CD8-positive, alpha-beta memory T cell (primary cell): ENCODE measurements at regions not wholly inside any gene's neighbourhood (a gene's known extent, or its start where the extent isn't known, plus 50 kb on each side); places are given as distances from the start of the nearest gene placed in this dataset.

Experiments used
- CTCF ChIA-PET: fragments of 350-600 bp; sonication (Branson Sonifier 250); formaldehyde crosslinking; loops from one replicate; lab custom pipeline; 2021; ENCODE audit warnings: antibody characterized with exemption; lab: Charles Lee
- POLR2A ChIA-PET: fragments of 350-600 bp; sonication (Branson Sonifier 250); formaldehyde crosslinking; loops from one replicate; lab custom pipeline; 2021; ENCODE audit warnings: antibody characterized with exemption; lab: Charles Lee
- DNase-seq, 5 donors: peaks; one replicate each; pipeline versions ENCODE4 v3.0.0 to v3.0.0-alpha.2; 2020 to 2022; ENCODE audit warnings: mixed read lengths in 1 of 5
- H3K27ac ChIP-seq: one replicate; pipeline ENCODE4 v1.7.0; 2013; ENCODE audit warnings: low read depth, mild to moderate bottlenecking, low read length, moderate library complexity
- H3K27me3 ChIP-seq: 2 replicates; pipeline ENCODE4 v1.7.0; 2013; ENCODE audit warnings: low read length, mild to moderate bottlenecking; ENCODE audit not compliant: insufficient read depth, poor library complexity, severe bottlenecking
- H3K36me3 ChIP-seq: 2 replicates; pipeline ENCODE4 v1.7.0; 2013; ENCODE audit warnings: mild to moderate bottlenecking, low read length, moderate library complexity; ENCODE audit not compliant: insufficient read depth
- H3K4me1 ChIP-seq: 2 replicates; pipeline ENCODE4 v1.7.0; 2013; ENCODE audit warnings: mild to moderate bottlenecking, low read length, moderate library complexity; ENCODE audit not compliant: insufficient read depth
- H3K4me3 ChIP-seq: 2 replicates; pipeline ENCODE4 v1.7.0; 2013; ENCODE audit warnings: mild to moderate bottlenecking, low read length
- H3K9me3 ChIP-seq: 2 replicates; pipeline ENCODE4 v1.7.0; 2013; ENCODE audit warnings: mild to moderate bottlenecking, low read length
- H3K27ac Mint-ChIP-seq, 8 donors: one replicate each; pipeline ENCODE4 v1.8.0; 2020 to 2021; ENCODE audit warnings: mixed read lengths in 8 of 8, mild to moderate bottlenecking in 6 of 8, inconsistent platforms in 3 of 8, moderate library complexity in 3 of 8
- H3K27me3 Mint-ChIP-seq, 2 donors: one replicate each; pipeline ENCODE4 v1.8.0; 2020 to 2021; ENCODE audit warnings: mixed read lengths in 2 of 2, mild to moderate bottlenecking in 1 of 2, moderate library complexity in 1 of 2
- H3K36me3 Mint-ChIP-seq, 3 donors: one replicate each; pipeline ENCODE4 v1.8.0; 2020 to 2021; ENCODE audit warnings: mixed read lengths in 3 of 3, inconsistent platforms in 1 of 3, mild to moderate bottlenecking in 1 of 3
- H3K4me1 Mint-ChIP-seq, 3 donors: one replicate each; pipeline ENCODE4 v1.8.0; 2020 to 2021; ENCODE audit warnings: mixed read lengths in 3 of 3, inconsistent platforms in 1 of 3, mild to moderate bottlenecking in 1 of 3
- H3K4me3 Mint-ChIP-seq, 7 donors: one replicate each; pipeline ENCODE4 v1.8.0; 2020 to 2021; ENCODE audit warnings: mixed read lengths in 7 of 7, mild to moderate bottlenecking in 6 of 7, moderate library complexity in 4 of 7, inconsistent platforms in 2 of 7
- H3K9me3 Mint-ChIP-seq, 5 donors: one replicate each; pipeline ENCODE4 v1.8.0; 2020 to 2022; ENCODE audit warnings: mixed read lengths in 5 of 5, mild to moderate bottlenecking in 3 of 5, moderate library complexity in 2 of 5, inconsistent platforms in 1 of 5

- H3K4me1 Mint-ChIP-seq = no peaks in the 10 kb centered on the region
- Histone ChIP-seq H3K27ac (no peak overlapping the region), H3K9me3 (no peaks in the 10 kb centered on the region), H3K4me3 (no peak overlapping the region), H3K4me1 (no peaks in the 10 kb centered on the region), H3K36me3 (no peaks in the 10 kb centered on the region), H3K27me3 (no peaks in the 10 kb centered on the region)
- H3K4me3 Mint-ChIP-seq = no peak overlapping the region
- no peaks in the 10 kb centered on the region for H3K36me3 Mint-ChIP-seq
- ChIA-PET CTCF (no interaction called here), POLR2A (no interaction called here)
- no peaks in the 10 kb centered on the region for H3K27me3 Mint-ChIP-seq
- H3K27ac Mint-ChIP-seq = no peak overlapping the region
- peaks cover 15 to 40% (median 23%) of the 10 kb centered on the region in 5 donors for H3K9me3 Mint-ChIP-seq
- DNase-seq = no peak
Measured at GRCh38 chr1:105533996-105534395, 1522.5 kb upstream of the PRMT6 start.

GRCh38 chr1:105544475-105544874 lies 1512.0 kb upstream of the PRMT6 start:
- no peaks in the 10 kb centered on the region for H3K36me3 ChIP-seq
- Mint-ChIP-seq H3K9me3 (peaks cover 0 to 24% (median 12%) of the 10 kb centered on the region in 5 donors), H3K4me3 (no peak overlapping the region), H3K36me3 (no peaks in the 10 kb centered on the region), H3K27me3 (no peaks in the 10 kb centered on the region), H3K27ac (no peak overlapping the region), H3K4me1 (no peaks in the 10 kb centered on the region)
- POLR2A ChIA-PET = no interaction called here
- no peaks in the 10 kb centered on the region for H3K4me1 ChIP-seq
- H3K27me3 ChIP-seq = no peaks in the 10 kb centered on the region
- no peaks in the 10 kb centered on the region for H3K9me3 ChIP-seq
- CTCF ChIA-PET = no interaction called here
- H3K4me3 ChIP-seq = no peak overlapping the region
- H3K27ac ChIP-seq = no peak overlapping the region
- DNase-seq = no peak

GRCh38 chr1:105556266-105556665 lies 1500.2 kb upstream of the PRMT6 start:
- DNase-seq = no peak
- no peak overlapping the region for H3K27ac Mint-ChIP-seq
- no peaks in the 10 kb centered on the region for H3K27me3 Mint-ChIP-seq
- H3K4me3 ChIP-seq = no peak overlapping the region
- no peaks in the 10 kb centered on the region for H3K36me3 ChIP-seq
- H3K4me1 Mint-ChIP-seq = no peaks in the 10 kb centered on the region
- no peaks in the 10 kb centered on the region for H3K9me3 ChIP-seq
- ChIA-PET CTCF (no interaction called here), POLR2A (no interaction called here)
- peaks cover 3 to 24% (median 8%) of the 10 kb centered on the region in 5 donors for H3K9me3 Mint-ChIP-seq
- H3K4me1 ChIP-seq = no peaks in the 10 kb centered on the region
- H3K27me3 ChIP-seq = no peaks in the 10 kb centered on the region
- H3K27ac ChIP-seq = no peak overlapping the region
- no peak overlapping the region for H3K4me3 Mint-ChIP-seq
- no peaks in the 10 kb centered on the region for H3K36me3 Mint-ChIP-seq

- no peak for DNase-seq
- H3K4me1 ChIP-seq = no peaks in the 10 kb centered on the region
- ChIA-PET POLR2A (no interaction called here), CTCF (no interaction called here)
- no peaks in the 10 kb centered on the region for H3K27me3 ChIP-seq
- H3K36me3 ChIP-seq = no peaks in the 10 kb centered on the region
- no peaks in the 10 kb centered on the region for H3K4me1 Mint-ChIP-seq
- no peak overlapping the region for H3K27ac Mint-ChIP-seq
- no peaks in the 10 kb centered on the region for H3K36me3 Mint-ChIP-seq
- no peaks in the 10 kb centered on the region for H3K27me3 Mint-ChIP-seq
- no peak overlapping the region for H3K4me3 Mint-ChIP-seq
- H3K4me3 ChIP-seq = no peak overlapping the region
- no peak overlapping the region for H3K27ac ChIP-seq
- no peaks in the 10 kb centered on the region for H3K9me3 ChIP-seq
- H3K9me3 Mint-ChIP-seq = peaks cover 1 to 33% (median 7%) of the 10 kb centered on the region in 5 donors
Measured at GRCh38 chr1:105558023-105558422, 1498.5 kb upstream of the PRMT6 start.

- no peaks in the 10 kb centered on the region for H3K27me3 Mint-ChIP-seq
- H3K27ac Mint-ChIP-seq = no peak overlapping the region
- no peaks in the 10 kb centered on the region for H3K27me3 ChIP-seq
- DNase-seq = no peak
- H3K4me3 Mint-ChIP-seq = no peak overlapping the region
- H3K36me3 Mint-ChIP-seq = no peaks in the 10 kb centered on the region
- H3K4me3 ChIP-seq = no peak overlapping the region
- ChIA-PET POLR2A (no interaction called here), CTCF (no interaction called here)
- no peaks in the 10 kb centered on the region for H3K4me1 Mint-ChIP-seq
- H3K36me3 ChIP-seq = no peaks in the 10 kb centered on the region
- H3K9me3 Mint-ChIP-seq = peaks cover 2 to 27% (median 6%) of the 10 kb centered on the region in 5 donors
- H3K9me3 ChIP-seq = no peaks in the 10 kb centered on the region
- no peak overlapping the region for H3K27ac ChIP-seq
- no peaks in the 10 kb centered on the region for H3K4me1 ChIP-seq
Measured at GRCh38 chr1:105565006-105565405, 1491.5 kb upstream of the PRMT6 start.

GRCh38 chr1:105585791-105586190 lies 1470.7 kb upstream of the PRMT6 start:
- H3K36me3 ChIP-seq = no peaks in the 10 kb centered on the region
- H3K9me3 ChIP-seq = no peaks in the 10 kb centered on the region
- Mint-ChIP-seq H3K27me3 (no peaks in the 10 kb centered on the region), H3K4me1 (no peaks in the 10 kb centered on the region), H3K4me3 (no peak overlapping the region), H3K27ac (no peak overlapping the region), H3K36me3 (no peaks in the 10 kb centered on the region), H3K9me3 (peaks cover 4 to 36% (median 9%) of the 10 kb centered on the region in 5 donors)
- no peak for DNase-seq
- no peaks in the 10 kb centered on the region for H3K4me1 ChIP-seq
- CTCF ChIA-PET = no interaction called here
- H3K4me3 ChIP-seq = no peak overlapping the region
- no peaks in the 10 kb centered on the region for H3K27me3 ChIP-seq
- H3K27ac ChIP-seq = no peak overlapping the region
- POLR2A ChIA-PET = no interaction called here

GRCh38 chr1:105591681-105592080 lies 1464.8 kb upstream of the PRMT6 start:
- Histone ChIP-seq H3K4me1 (no peaks in the 10 kb centered on the region), H3K27ac (no peak overlapping the region), H3K36me3 (no peaks in the 10 kb centered on the region), H3K4me3 (no peak overlapping the region), H3K9me3 (no peaks in the 10 kb centered on the region), H3K27me3 (no peaks in the 10 kb centered on the region)
- Mint-ChIP-seq H3K36me3 (no peaks in the 10 kb centered on the region), H3K27me3 (no peaks in the 10 kb centered on the region), H3K27ac (no peak overlapping the region), H3K9me3 (peaks cover 3 to 36% (median 10%) of the 10 kb centered on the region in 5 donors), H3K4me1 (no peaks in the 10 kb centered on the region), H3K4me3 (no peak overlapping the region)
- no peak for DNase-seq
- ChIA-PET POLR2A (no interaction called here), CTCF (no interaction called here)

GRCh38 chr1:105608713-105609112 lies 1447.8 kb upstream of the PRMT6 start:
- Histone ChIP-seq H3K27ac (no peak overlapping the region), H3K27me3 (no peaks in the 10 kb centered on the region), H3K9me3 (no peaks in the 10 kb centered on the region), H3K36me3 (no peaks in the 10 kb centered on the region), H3K4me1 (no peaks in the 10 kb centered on the region), H3K4me3 (no peak overlapping the region)
- H3K4me1 Mint-ChIP-seq = no peaks in the 10 kb centered on the region
- H3K27me3 Mint-ChIP-seq = no peaks in the 10 kb centered on the region
- no peak for DNase-seq
- no peak overlapping the region for H3K27ac Mint-ChIP-seq
- no peaks in the 10 kb centered on the region for H3K36me3 Mint-ChIP-seq
- CTCF ChIA-PET = no interaction called here
- H3K9me3 Mint-ChIP-seq = peaks cover 3 to 19% (median 8%) of the 10 kb centered on the region in 5 donors
- POLR2A ChIA-PET = no interaction called here
- no peak overlapping the region for H3K4me3 Mint-ChIP-seq
